NCI-H446 (cell line): ENCODE measurements at regions not wholly inside any gene's neighbourhood (a gene's known extent, or its start where the extent isn't known, plus 50 kb on each side); places are given as distances from the start of the nearest gene placed in this dataset.
A peak's percentile ranks its signal among the peaks of the same experiment; 100 is the strongest.
"Not testable (repeated sequence)": the region's sequence is repeated elsewhere in the genome, so short reads cannot be mapped to it uniquely, and the experiment has no call there.

Experiments
- DNase-seq, 2 experiments: peaks; one replicate each; lab custom pipeline; 2025; lab: John Stamatoyannopoulos, UW

DNA sequence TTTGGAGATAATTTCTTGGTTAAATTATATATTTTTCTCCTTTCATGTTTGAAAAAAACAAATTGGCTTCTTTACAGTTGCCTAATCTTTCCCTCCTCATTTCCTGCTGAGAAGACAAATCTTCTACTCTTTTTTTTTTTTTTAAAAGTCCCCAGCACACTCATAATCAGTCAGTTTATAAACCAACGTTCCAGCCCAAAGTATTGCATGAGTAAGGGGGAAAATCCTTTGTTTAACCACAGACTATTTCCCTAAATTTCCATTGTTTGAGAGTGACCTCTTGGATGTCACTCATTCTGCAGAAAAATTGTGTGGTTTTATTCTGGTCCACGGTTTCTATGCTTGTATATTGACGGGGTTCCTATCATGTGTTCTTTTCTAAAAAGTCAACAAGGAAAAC is 55.1 kb upstream of the TLR4 start:
- DNase-seq = no peak

DNA sequence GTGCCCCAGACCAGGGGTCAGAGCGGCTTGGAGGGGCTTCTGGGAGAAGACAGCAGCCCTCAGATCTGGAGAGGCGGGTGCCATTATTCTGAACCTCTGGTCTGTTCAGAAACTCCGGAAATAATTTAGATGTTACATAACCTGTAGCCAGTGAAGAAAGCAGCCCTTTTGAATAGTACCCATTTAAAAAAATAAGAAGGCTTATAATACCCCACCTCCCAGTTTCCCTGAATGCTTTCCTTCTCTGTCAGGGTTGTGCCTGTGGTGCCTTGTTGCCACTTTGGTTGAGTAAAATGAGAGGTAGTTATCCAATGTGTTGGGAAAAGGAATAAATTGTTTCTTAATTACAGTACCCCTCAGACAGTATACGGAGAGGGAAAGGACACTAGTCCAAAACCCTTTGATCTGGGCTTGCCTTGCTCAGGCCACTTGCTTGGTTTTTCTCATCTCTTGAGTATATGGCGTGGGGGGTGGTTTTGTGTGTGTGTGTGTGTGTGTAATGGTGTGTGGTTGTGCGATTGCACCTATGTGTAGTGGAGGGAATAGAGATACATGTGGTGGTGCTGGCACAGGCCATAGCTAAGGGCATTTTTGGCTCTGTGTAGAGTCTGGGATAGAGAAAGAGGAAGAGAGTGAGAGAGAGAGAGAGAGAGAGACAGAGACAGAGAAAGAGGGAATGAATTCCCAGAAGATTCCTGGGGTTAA is 59.1 kb upstream of the TLR4 start:
- DNase-seq = no peak

- DNase-seq = peak; percentile 51 to 72
Measured at GRCh38 chr9:117644133-117644931, 59.9 kb upstream of the TLR4 start.

GRCh38 chr9:117643288-117643654 is 60.9 kb upstream of the TLR4 start:
- DNase-seq = no peak

GRCh38 chr9:117642571-117643287 is 61.5 kb upstream of the TLR4 start:
- DNase-seq = not testable (repeated sequence)

- DNase-seq = no peak
Measured at GRCh38 chr9:117636681-117637080, 67.5 kb upstream of the TLR4 start.

- peak in 1 of 2 experiments; percentile 63 for DNase-seq
Measured at GRCh38 chr9:117625154-117625553, 79.0 kb upstream of the TLR4 start.

GRCh38 chr9:117624106-117624505 is 80.1 kb upstream of the TLR4 start:
- DNase-seq = no peak

- DNase-seq = no peak
Measured at GRCh38 chr9:117622347-117622746, 81.9 kb upstream of the TLR4 start.

- peak in 1 of 2 experiments; percentile 10 for DNase-seq
Measured at GRCh38 chr9:117616431-117616831, 87.8 kb upstream of the TLR4 start.

GRCh38 chr9:117612317-117612716 is 91.9 kb upstream of the TLR4 start:
- no peak for DNase-seq

- DNase-seq = no peak
Measured at GRCh38 chr9:117597977-117598376, 106.2 kb upstream of the TLR4 start.

- DNase-seq = no peak
Measured at GRCh38 chr9:117596678-117597077, 107.5 kb upstream of the TLR4 start.

DNA sequence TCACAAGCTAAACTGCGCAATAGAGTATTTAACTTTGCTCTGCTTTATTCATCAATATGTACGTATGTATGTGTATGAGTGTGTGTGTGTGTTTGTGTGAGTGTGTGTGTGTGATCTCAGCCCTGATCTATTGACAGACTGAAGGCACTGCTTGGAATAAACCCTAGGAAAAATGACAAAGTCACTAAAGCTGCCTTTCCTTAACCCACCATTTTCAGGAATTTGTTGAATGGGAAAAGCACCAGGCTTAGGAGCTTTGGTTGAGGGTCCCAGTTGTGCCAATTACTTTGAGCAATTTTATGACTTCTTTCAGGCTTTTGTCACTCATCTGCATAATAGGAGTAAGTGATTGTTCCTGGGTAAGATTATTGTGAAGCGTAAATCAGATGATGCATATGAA is 108.6 kb upstream of the TLR4 start:
- no peak for DNase-seq

- no peak for DNase-seq
Measured at GRCh38 chr9:117587263-117587662, 116.9 kb upstream of the TLR4 start.

DNA sequence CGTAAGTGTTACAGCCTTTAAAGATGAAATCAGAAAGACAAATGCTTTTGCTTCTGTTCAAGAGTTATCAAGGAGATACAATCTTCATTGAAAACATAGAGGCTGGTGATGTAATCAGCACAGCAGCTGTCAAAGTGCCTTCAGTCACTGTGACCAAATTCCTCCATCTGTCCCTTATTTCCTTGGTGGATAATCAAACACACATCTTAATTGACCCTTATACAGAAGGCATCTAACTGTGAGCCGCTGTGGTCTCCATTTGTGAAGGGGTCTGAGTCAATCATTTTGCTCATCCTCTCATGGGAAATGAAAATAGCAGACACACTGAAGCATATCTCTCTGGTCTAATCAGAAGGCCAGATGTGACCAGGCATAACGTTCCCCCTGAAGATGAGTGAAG is 130.1 kb upstream of the TLR4 start:
- DNase-seq = no peak

GRCh38 chr9:117564839-117565238 is 139.4 kb upstream of the TLR4 start:
- DNase-seq = no peak

DNA sequence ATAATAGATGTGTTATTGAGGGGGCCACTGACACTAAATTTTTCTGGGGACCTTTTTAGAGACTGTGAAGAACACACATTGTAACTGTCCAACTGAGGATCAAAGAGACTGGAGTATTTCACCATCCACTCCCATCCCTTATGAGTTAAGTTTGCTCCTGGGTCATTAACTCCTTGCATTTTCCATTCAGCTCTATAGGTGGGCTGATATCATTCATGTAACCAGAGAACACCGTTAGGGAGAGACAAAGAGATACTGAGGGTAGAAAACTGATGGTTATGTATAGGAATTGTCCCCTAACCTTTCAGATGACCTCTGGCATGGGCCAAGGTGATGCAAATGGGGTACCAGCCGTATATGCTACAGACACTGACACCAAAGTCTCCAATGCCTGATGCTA is 142.4 kb upstream of the TLR4 start:
- DNase-seq = no peak

GRCh38 chr9:117555964-117556629 is 141.2 kb upstream of the ASTN2 start:
- DNase-seq = peak; percentile 1 to 44

DNA sequence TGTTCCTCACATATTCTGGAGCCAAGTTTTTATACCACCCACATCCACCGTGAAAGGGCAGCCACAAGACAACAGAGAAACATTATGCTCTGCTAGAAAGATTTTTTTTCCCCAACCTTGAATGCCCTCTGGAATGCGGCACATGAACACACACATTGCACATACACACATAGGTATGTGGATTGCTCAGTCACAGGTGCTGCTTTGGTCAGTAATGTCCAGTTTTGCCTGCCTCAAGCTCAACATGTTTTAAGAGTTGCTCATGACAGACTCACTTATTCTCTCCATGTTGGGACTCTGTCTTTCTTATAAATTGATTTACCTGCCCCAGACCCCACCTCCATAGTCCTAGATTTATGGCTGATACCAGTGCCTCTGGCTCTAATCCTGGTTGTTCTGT is 138.0 kb upstream of the ASTN2 start:
- no peak for DNase-seq

DNA sequence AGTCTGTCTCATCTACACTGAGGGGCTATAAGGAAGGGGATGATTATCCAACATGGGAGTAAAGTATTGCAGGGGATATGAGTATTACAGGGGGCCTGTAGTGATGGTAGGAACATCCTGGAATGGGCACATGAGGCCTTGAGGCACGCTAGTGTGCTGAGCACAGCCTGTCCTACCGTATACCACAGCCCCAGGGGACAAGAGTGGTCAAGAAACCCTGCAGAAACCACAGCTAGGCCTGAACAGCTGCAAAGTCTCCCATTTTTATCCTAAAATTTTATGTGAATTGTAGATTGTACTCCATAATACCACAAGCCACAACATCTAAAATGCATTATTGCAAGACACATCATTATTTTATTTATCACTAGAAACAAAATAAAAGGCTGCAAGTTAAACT is 136.3 kb upstream of the ASTN2 start:
- DNase-seq = no peak

GRCh38 chr9:117549444-117549843 is 134.6 kb upstream of the ASTN2 start:
- no peak for DNase-seq
